NCI-H2081 (cell line): ENCODE measurements at regions not wholly inside any gene's neighbourhood (a gene's known extent, or its start where the extent isn't known, plus 50 kb on each side); places are given as distances from the start of the nearest gene placed in this dataset.

Experiments
- DNase-seq, 2 experiments: peaks; one replicate each; lab custom pipeline; 2025; lab: John Stamatoyannopoulos, UW

DNA sequence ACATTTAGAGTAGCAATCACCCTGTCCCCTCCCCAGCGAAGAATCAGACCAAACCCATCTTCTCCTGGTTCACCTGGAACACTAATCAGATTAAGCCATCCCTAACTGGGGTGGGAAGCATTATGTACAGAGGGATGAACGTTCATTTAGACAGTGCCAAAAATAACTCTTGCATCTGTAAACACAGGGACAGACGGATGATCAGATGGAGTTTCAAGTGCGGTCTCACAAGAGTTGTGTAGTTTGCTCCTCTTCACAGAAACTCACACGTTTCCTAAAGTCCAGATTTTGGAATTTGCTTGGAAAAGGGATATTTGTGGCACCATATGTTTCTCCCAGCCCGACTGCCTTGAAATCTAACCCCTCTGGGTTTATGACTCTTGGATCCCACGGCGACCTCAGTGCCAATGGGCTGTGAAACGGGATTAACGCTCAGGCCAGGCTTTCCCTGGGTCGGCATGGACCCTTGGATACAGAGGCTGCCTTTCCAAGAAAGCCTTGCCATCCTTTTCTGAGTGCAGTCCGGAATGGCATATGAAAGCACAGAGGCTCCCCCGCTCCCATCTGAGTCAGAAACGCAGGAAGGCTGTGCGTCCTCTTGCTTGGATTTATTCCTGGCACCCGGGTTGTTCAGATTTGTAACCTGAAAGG, 293.2 kb upstream of the HABP2 start:
- DNase-seq: no peak

GRCh38 chr10:113261161-113261560, 291.7 kb upstream of the HABP2 start:
- DNase-seq: no peak

- no peak for DNase-seq
These were observed 291.2 kb upstream of the HABP2 start for GRCh38 chr10:113261611-113262091.

- no peak for DNase-seq
These were observed 289.8 kb upstream of the HABP2 start for GRCh38 chr10:113263056-113263455.

- DNase-seq: no peak
These were observed 288.3 kb upstream of the HABP2 start for GRCh38 chr10:113264333-113265131.

DNA sequence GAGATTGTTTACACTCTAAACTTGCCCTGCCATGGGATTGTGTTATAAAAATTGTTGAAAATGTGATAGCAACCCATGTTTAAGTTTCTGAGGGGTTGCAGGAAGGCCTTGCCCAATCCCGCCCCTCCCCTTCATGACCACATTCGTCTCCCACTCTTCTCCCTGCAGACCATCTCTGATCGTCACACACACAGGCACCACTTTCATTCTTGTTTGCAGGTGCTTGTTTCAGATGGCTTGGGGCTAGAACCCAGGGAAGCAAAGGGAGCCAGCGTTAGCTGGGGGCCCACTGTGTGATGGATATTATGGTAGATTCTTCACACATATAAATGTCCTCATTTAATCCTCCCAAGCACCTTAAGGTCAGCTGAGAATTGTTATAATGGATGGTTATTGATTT, 286.7 kb upstream of the HABP2 start:
- DNase-seq: no peak

DNA sequence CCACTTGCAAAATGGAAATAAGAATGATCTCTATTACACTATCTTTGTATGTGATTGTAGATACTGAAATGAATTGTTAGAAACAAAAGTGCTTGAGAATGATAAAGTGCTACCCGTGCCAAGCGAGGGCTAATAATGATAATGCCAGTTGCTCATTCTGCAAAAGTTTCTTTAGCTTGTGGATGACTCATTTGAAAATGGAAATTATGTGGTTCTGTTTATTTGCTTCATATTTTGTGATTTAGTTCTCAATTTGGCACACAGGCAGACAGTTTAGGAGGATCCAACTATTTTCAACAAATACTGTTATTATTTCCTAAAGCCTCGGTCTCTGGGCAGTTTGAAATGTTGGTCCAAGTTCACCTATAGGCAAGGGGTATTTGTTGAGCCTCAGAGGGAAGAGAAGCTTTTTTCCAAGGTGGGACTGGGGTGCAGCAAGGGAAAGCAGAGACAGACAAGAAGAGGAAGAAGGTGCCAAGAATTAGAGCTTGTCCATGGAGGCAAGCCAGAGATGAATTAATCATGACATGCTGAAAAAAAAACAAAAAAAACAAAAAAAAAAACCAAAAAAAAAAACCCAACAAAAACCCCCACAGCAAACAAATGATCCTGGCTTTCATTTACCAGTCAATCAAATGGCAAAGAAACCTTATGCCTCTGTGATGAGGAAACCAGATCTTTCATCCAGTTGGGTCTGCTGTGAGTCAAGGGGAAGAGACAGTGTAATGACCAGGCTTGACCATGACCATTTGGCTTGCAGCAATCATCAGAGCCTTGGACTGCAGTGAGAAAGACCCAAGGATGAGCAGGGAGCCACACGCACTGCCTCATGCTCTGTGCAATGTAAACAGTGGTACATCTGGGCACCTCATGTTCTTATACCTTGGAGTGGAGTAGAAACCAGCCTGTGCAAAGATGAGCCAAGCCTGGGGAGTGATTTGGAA, 285.0 kb upstream of the HABP2 start:
- no peak for DNase-seq

GRCh38 chr10:113269333-113269732, 283.5 kb upstream of the HABP2 start:
- no peak for DNase-seq

DNA sequence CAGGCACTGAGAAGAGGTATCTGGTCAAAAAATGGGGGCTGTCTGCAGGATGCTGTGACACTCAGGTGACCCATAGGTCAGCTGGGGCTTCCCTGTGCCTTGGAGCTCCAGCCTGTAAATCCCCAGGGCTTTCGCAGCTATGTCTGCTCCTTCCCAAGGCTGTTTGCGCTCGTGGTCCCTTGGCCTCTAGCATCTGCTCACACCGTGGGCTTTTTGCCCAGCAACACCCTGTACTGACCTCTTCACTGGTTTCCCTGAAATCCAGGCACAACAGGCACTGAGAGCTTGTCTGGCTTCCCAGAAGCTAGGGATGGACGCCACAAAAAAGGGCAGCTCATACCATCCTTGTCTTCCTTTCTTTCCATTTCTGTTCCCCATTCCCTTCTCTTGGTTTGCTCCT, 280.3 kb upstream of the HABP2 start:
- no peak for DNase-seq

DNA sequence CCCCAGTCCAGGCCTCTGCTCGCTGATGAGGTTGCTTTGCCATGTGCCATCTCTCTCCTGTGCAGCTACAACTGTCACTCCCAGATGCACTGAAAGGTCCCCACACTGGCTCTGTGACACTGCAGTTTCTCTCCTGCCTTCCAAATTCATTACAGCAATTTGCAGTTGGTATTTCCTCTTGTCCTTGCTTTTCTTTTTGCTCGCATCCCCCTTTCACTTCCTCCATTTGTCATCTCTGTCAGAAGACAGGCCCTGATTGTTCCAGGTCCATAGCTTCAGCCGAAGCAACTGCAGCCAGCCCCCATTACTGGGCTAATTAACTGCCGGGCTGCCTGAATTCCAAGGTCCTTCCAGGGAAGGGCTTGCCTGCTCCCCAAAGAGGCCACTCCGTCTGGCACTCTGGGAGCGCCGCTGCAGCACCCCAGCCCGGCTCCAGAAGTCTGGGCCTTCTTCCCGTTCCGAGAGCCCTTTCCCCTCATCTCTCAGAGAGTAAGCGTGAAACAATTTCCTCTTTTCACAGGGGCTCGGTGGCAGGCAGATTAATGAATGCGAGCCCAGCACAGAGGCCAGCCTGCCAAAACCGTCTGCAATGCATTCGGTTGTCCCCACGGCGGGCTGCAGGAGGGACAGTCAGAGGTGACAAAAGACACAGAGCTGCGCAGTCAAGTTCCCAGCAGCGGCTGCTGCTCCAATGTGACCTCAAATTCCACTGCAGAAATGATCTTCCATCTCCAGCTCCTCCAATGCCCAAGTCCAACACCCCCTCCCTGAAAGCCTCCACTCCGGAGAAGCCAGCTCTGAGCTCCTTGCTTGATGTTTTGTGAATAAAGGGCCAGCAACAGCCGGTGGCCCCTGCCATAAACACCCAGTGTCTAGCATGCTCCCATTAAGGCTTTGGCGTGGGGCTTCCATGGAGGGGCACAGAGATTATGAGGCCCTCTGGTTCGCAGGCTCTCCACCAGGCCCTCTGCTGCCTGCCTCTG, 279.4 kb upstream of the HABP2 start:
- no peak for DNase-seq

DNA sequence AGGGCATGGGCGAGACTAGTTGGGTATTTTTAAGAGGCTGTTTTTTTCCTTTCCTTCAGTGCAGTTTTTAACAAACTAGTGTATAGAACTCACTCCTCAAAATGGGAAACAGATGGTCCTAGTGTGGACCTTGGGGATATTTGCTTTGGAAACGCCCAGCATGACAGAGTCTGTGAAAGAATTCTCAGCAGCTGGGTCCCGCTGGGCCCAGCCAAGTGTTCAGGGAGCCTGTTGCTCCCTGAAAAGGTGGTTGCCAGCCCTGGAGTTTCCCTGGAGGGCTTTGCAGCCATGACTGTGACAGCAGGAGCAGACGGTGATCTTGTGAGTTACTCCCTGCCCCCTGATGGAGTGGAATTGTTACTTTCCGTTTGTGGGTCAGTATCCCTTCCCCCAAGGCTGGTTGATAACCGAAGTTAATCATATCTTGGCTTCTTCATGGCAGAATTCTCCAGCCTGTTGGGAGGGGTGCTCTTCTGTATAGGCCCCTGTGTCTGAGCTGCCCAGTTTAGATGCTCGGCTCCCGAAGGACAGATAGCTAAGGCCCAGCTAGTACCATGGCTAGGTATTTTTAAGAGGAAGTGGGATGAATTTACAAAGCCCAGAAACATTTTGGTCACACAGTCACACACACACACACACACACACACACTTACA, 278.6 kb upstream of the HABP2 start:
- DNase-seq: no peak

DNA sequence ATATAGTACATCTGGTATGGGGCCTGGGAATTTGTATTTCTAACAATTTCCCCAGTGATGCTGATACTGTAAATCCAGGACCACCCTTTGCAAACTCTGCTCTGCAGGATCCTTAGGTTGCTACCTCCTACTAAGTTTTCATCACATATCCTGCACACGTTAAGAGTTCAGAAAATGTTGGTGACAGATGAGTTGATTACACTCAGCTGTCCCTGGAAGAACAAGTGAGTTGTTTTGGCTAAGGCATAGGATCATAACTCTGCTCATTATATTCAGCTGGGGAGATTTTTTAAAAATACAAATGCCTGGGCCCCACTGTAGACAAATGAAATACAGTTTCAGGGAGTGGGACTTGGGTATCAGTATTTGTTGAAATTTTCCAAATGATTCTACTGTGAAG, 274.6 kb upstream of the HABP2 start:
- no peak for DNase-seq

DNA sequence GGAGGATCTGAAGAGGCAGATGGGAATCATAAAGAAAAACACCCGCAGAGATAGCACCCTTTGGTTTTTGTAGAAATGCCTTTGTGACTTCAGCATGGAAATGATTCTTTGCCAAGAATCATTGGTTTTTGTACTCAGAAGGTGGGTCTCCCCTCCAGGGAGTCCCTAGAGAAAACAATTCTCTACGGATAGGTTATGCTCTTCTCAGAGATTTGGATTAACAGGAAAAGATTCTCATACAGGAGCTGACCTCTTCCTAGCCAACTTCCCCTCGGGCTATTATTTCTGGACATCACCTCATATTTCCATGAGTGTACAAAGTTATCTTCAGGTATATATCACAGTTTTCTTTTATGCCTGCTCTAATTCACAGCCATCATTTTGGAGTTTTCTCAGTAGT, 274.2 kb upstream of the HABP2 start:
- DNase-seq: no peak

DNA sequence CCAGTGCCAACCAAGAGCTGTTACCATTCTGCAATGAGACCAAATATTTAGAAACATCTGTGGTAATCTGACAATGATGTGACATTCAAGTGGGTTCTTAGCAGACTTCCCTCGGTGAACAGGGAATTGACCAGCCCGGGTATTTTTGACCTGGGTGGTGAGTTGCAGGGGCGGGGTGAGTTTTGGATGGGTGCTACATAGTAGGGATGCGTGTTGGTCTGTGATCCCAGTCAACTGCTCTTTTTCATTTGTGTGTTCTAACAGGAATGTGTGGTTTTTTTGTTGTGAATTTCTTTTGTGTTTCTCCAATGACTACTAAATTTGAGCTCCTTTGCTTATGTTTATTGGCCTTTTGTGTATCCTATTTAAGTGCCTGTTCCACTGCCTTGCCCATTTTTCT, 273.6 kb upstream of the HABP2 start:
- DNase-seq: no peak

DNA sequence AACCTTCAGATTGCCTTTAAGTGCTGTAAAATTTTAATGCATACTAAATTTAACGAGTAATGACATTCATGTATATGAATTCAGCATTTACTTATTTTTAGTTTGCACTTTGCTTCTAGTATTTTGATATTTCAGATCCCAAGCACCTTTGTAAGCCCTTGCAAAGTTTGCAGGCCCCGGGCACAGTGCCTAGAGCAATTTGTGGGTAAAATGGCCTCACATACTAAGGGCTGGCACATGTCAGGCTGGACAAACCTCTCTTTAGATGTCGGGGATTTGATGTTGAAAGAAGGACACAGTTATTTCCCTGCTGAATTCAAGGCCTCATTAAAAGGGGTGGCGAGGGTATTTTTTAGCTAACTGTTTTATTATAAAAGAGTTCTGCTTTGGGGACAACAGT, 270.3 kb upstream of the HABP2 start:
- no peak for DNase-seq

DNA sequence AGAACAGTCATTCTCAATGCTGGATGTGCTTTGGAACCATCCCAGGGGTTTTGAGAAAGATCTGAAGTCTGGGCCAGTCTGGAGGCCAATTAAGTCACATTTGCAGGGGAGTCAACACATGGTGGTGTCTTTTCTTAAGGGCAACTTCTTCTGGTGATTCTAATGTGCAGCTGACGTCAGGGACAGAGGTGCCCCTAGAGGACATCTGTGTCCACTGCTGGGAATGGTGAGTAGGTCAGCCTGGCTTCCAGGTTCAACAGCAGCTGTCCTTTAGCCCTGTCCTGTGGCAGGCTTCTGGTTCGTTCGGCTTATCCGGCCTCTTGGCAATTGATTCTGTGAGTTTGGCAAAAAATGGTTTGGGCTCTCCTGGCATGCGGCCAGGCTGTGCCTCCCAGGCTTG, 269.7 kb upstream of the HABP2 start:
- DNase-seq: no peak

DNA sequence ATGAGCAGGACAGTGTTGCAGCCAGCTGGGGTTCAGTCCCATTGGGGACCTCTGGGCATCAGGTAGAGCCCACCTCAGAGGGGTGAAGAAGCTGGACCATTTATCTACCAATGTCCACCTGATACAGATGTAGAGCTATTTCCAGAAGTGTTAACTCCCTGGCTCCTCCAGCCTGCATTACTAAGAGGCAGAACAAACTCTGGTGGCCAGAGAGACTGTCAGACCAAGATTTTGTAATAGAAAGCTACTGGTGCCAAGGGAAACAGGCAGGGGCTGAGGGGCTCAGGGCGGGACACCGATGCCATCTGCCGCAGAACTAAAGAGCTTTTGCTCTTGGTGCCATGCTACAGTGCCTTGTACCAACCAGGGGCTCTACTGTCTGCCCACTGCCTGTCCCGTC, 268.2 kb upstream of the HABP2 start:
- DNase-seq: no peak

GRCh38 chr10:113285305-113285704, 267.5 kb upstream of the HABP2 start:
- no peak for DNase-seq

GRCh38 chr10:113287592-113287991, 265.3 kb upstream of the HABP2 start:
- DNase-seq: no peak

DNA sequence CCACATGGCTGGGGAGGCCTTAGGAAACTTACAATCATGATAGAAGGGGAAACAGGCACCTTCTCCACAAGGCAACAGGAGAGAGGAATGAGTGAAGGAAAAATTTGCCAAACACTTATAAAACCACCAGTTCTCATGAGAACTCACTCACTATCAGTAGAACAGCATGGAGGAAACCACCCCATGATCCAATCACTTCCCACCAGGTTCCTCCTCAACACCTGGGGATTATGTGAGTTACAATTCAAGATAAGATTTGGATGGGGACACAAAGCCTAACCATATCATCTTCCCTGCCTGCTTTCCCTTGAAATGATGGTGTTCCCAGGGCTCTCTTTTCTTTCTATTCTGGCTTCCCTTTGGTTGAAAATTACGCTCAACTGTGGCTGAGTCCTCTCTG, 262.7 kb upstream of the HABP2 start:
- DNase-seq: no peak

DNA sequence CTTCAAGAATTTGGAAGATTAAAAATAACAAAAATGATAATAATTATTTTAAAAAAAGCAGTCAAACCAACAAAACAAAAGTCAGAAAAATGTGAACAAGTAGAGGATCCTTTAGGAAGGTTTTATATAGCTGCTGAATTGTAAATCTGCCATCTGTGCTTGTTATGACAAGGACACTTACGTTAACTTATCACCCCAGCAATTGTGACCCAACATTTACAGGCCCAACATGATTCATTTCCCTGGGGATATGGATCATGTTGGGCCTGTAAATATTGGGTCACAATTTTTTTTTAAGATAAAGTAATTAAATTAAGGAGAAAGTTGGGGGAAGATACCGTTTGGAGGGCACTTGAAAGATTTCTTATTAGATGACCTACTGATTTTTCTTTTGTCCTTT, 261.4 kb upstream of the HABP2 start:
- no peak for DNase-seq
